GM18951 (cell line): ENCODE measurements at regions not wholly inside any gene's neighbourhood (a gene's known extent, or its start where the extent isn't known, plus 50 kb on each side); places are given as distances from the start of the nearest gene placed in this dataset.
"Not testable (repeated sequence)": the region's sequence is repeated elsewhere in the genome, so short reads cannot be mapped to it uniquely, and the experiment has no call there.

Source experiments
- POLR2A ChIP-seq: IDR thresholded peaks from 4 replicates; pipeline ENCODE4 v1.6.1; 2011; ENCODE audit warnings: mild to moderate bottlenecking; ENCODE audit not compliant: insufficient read length, insufficient read depth; ENCODE audit errors: extremely low read depth
- in situ Hi-C: fragments of 300-500 bp; cut with MboI; formaldehyde crosslinking; loops from one replicate; pipeline ENCODE4 v1.12.0; 2022; ENCODE audit warnings: low sequenced_read_pairs, mixed read lengths, inconsistent platforms; ENCODE audit not compliant: unreplicated experiment

DNA sequence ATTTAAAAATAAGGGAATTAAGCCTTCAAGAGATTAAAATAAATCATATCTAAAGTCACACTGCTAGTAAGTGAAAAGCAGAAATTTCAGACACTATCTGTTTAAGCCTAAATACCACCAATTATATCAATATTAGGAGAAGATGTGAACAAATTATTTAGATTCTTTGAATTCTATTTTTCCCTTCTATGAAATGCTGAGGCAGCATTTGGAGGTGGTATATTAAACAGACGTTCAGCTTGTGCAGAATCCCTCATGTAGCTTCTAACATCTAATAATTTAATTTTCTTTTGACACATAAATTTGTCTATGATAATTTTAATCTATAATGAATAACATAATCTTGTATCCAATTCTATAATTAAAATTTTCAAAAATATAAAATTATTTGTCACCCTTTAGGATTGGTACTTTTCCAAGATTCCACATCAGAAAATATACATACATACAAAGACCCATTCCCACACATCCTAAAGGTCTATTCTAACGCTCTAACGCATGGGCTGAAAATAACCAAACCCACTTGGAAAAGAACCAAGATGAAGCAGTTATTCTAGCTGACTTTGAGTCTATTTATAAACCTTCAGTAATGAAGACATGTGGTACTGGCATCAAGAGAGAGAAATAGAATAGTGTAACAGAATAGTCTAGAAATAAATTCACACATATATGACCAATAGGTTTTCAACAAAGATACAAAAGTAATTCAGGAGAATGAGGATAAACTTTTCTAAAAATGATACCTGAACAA, 751.8 kb downstream of the GALC start:
- TF ChIP-seq POLR2A, result no peak
- in situ Hi-C loops, result no loop called here

- in situ Hi-C loops, result not testable (repeated sequence)
These were observed 752.7 kb downstream of the GALC start for GRCh38 chr14:87240319-87240718.

DNA sequence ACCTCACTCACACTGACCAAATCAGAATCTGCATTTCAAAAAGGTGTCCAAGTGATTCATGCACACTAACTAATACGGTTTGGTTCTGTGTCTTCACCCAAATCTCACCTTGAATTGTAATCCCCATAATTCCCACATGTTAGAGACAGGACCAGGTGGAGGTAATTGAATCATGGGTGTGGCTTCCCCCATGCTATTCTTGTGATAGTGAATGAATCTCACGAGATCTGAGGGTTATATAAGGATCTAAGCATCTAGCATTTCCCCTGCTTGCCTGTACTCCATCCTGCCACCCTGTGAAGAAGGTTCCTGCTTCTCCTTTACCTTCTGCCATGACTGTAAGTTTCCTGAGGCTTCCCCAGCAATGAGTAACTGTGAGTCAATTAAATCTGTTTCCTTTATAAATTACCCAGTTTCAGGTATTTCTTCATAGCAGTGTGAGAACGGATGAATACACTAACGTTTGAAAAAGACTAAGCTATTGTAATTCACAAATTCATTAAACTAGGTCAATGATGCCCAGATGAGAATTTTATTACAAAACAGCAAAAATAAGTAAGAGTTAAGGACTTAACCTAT, 759.1 kb downstream of the GALC start:
- in situ Hi-C loops, result no loop called here
- TF ChIP-seq POLR2A, result no peak

- in situ Hi-C loops, result no loop called here
- no peak for TF ChIP-seq POLR2A
These were observed 759.7 kb downstream of the GALC start for GRCh38 chr14:87233266-87233665.

GRCh38 chr14:87231336-87232026, 761.5 kb downstream of the GALC start:
- no peak for TF ChIP-seq POLR2A
- in situ Hi-C loops, result no loop called here

DNA sequence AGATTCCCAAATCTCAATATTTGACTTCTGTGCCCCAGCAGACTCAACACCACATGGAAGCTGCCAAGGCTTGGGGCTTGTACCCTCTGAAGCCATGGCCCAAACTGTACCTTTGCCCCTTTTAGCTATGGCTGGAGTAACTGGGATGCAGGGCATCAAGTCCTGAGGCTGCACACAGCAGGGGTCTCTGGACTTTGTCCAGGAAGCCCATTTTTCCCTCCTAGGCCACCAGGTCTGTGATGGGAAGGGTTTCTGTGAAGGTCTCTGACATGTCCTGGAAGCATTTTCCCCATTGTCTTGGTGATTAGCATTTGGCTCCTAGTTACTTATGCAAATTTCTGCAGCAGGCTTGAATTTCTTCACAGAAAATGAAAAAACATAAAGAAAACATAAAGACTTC, 762.3 kb downstream of the GALC start:
- TF ChIP-seq POLR2A, result no peak
- in situ Hi-C loops, result no loop called here

- no peak for TF ChIP-seq POLR2A
- in situ Hi-C loops, result no loop called here
These were observed 763.9 kb downstream of the GALC start for GRCh38 chr14:87229131-87229530.

DNA sequence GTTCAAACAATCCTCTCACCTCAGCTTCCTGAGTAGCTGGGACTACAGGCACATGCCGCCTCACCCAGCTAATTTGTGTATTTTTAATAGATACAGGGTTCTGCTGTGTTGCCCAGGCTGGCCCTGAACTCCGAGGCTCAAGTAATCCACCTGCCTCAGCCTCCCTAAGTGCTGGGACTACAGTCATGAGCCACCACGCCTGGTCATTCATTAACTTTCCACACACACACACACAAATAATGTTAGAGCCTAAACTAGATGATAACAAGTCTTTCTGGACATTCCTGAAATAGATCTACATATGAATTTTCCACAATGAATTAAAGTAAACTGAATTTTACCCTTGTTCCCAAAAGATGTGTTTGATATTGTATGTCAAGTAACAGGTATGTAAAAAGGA, 776.0 kb downstream of the GALC start:
- in situ Hi-C loops, result no loop called here
- TF ChIP-seq POLR2A, result no peak

DNA sequence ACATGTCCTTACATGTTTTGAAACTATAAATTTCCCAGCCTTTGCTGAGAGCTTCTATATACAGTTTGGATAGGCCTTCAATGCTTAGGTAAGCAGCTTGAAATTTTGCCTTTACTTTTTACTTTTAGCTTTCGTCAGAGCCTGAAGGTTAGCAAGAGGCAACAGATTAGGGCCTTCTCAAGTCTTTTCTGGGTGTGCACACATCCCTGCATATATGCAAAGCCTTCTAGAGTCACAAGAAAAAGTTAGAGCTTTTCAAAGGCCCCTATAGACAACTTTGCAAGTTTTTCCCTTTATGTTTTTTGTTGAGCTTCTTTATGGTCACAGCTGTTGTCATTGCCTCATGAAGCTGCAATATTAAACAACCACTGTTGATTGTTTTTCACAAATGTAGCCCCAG, 778.4 kb downstream of the GALC start:
- in situ Hi-C loops, result no loop called here
- no peak for TF ChIP-seq POLR2A

DNA sequence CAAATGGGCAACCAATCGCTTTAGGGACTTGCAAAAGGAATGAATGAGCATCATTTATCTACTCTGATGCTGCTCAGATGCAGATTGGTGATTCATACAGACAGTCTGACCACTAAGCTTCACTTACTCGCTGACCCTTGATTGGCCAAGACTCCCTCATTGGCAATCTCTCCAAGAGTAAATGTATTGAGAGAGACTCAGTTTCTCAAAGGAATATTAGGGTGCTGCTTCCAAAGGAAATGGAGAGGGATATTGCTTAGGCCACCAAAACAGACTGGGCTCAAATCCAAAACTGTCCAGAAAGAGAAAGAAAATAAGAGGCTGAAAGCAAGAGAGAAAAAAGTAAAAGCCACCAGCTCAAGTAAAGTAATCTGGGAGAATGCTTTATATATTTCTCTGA, 785.2 kb downstream of the GALC start:
- TF ChIP-seq POLR2A, result no peak
- in situ Hi-C loops, result no loop called here

- in situ Hi-C loops, result no loop called here
- TF ChIP-seq POLR2A, result no peak
These were observed 787.2 kb downstream of the GALC start for GRCh38 chr14:87205811-87206210.

DNA sequence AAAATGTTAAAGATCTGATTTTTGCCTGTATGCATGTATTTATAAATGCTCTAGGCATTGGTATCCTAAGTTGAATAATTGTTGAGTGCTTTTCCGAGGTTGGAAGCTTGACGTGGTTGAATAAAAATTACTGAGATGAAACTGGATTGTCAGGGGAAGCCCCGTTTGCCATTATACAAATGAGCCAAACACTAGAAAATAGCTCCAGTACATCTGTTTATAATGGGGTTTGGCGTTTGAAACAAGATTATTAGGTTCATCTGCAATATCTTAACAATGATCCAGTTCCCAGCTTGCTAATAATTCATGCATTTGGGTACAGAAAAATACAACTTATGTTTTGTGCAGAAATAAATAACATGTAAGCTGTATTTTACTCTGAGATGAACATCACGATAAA, 789.6 kb downstream of the GALC start:
- TF ChIP-seq POLR2A, result no peak
- in situ Hi-C loops, result no loop called here

DNA sequence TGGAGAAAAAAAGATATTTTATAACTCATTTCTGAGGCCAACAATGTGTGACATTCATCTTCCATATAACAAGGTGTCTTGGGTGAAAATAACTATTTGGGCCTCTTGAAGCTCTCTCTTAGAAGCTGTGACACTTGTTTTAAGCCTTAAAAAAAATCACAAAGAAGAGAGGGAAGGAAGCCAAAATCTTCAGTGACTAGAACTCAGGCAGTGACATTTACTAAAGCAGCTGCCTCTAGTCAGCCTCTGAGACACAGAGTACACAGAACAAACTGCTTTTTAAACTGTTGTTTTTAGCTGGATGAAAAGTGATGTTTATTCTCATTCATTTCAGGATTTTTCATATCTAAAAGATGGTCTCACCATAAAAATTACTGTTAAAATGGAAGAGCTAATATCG, 793.6 kb downstream of the GALC start:
- TF ChIP-seq POLR2A, result no peak
- in situ Hi-C loops, result no loop called here

- in situ Hi-C loops, result no loop called here
- TF ChIP-seq POLR2A, result no peak
These were observed 796.5 kb downstream of the GALC start for GRCh38 chr14:87196436-87196835.
